DMS53 treated with DMSO at 0.1 percent for 48 hours (cell line): ENCODE measurements at regions not wholly inside any gene's neighbourhood (a gene's known extent, or its start where the extent isn't known, plus 50 kb on each side); places are given as distances from the start of the nearest gene placed in this dataset.
"Not testable (repeated sequence)": the region's sequence is repeated elsewhere in the genome, so short reads cannot be mapped to it uniquely, and the experiment has no call there.

ENCODE experiments used
- DNase-seq: peaks from one replicate; lab custom pipeline; 2025; ENCODE audit not compliant: unreplicated experiment; lab: John Stamatoyannopoulos, UW

DNA sequence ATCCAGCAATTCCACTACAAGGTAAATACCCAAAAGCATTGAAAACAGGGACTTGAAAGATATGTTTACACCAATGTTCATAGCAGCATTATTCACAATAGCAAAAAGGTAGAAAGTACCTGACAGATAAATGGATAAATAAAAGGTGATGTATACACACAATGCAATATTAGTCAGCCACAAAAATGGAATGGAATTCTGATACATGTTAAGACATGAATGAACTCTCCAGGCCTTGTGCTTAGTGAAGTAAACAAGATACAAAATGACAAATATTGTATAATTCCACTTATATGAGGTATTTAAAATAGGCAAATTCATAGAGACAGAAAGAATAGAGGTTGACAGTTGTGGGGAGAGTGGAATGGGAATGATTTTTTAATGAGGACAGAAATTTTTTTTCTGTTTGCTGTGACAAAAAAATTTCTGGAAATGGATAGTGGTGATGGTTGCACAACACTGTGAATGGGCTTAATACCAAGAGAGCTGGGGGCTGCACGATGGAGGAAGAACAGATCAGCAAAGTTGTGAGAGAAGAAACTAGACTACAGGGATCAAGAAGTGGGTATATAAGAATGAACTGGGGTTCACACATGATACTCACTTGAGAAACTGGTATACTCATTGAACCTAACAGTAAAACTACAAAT, 137.2 kb downstream of the MZT1 start:
- no peak for DNase-seq

DNA sequence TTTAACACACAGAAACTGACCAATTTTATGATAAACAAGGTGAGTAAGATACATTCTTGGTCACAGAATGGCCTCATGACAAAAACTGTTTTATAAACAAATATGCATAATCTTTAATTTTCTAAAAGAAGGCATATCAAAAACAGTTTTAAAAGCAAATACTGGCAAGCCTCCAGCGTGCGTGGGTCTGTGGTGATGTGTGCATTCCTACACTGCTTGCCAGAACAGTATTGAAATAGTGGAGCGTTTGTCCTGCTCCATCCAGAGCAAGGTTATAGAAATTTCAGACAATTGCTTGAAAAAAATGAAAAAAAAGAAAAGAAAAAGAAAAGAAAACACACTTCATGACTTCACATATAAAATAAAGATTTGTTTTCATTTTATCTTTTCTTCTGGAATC, 140.9 kb downstream of the MZT1 start:
- no peak for DNase-seq

GRCh38 chr13:72585254-72585653, 142.2 kb downstream of the MZT1 start:
- DNase-seq, result no peak

DNA sequence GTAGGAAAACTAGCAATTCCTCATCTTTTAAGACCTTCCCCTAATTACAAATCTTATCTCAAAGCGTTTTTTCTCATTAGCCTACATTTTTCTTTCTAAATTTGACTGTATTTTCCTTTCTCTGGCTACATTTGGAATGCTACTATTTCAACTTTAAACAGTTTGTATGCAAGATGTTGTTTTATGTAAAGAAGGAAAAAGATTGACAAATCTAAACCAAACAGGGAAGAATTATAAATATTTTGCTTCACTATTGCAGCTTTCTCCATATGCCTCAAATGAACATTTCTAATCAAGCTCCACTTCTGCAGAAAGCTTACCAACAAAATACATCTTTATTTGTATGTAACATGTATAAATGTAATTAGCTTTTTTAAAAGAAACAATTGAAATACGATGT, 156.2 kb downstream of the MZT1 start:
- no peak for DNase-seq

- DNase-seq, result no peak
These were observed 157.4 kb downstream of the MZT1 start for GRCh38 chr13:72570019-72570418.

GRCh38 chr13:72567566-72567965, 159.9 kb downstream of the MZT1 start:
- no peak for DNase-seq

GRCh38 chr13:72566526-72566925, 160.9 kb downstream of the MZT1 start:
- no peak for DNase-seq

DNA sequence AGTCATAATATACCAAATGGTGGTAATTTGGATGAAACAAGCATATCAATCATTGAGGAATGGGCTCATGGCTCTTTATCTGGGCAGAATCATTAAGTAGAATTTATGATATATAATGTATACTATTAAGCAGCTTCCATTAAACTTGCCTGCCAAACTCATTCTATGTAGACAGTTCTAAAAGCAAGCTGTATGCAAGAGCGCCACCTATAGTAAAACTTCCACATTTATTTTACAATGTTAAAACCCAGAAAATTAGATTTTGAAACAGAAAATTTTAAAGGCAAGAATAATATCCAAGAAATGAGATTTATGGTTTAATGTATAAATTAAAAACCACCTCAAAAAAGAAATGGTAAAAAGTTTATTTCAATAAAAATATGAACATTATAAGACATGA, 161.5 kb downstream of the MZT1 start:
- DNase-seq, result no peak

- no peak for DNase-seq
These were observed 164.7 kb downstream of the MZT1 start for GRCh38 chr13:72562686-72563085.

GRCh38 chr13:72561791-72562190, 165.6 kb downstream of the MZT1 start:
- DNase-seq, result no peak

- DNase-seq, result no peak
These were observed 167.7 kb downstream of the MZT1 start for GRCh38 chr13:72559716-72560115.

DNA sequence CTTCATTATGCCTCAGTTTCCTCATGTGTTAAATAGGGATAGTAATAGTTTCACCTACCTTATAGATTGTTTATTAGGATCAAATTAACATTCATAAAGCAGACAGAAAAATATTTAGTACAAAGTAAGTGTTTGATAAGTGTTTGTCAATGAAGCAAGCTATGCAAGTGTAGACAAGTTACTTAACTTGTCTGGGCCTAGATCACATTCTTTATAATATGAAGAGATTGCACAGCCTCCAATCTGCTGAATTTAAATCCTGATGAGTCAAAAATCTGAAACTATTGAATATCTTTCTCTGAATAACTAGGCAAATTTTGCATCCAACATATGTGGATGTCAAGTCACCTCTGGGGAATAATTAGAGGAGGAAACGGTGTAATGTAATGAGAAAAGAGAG, 170.5 kb downstream of the MZT1 start:
- no peak for DNase-seq

DNA sequence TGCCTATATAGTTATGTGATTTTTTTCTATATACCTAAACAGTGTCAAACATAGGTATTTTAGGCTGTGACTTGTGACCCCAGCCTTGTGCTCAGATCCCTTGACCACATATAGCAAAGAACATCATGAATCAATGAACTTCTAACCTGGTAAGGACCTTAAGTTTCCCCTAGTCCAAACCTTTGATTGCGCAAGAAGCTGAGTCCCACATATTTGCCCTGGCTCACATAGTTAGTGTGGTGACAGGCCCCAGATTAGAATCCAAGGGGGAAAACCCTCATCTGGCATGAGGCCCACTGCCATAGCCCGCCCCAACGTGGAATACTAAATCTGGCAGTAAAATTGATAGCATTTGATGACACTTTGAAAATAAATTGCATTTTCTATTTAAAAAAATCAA, 171.8 kb downstream of the MZT1 start:
- DNase-seq, result no peak

GRCh38 chr13:72552731-72553130, 174.7 kb downstream of the MZT1 start:
- no peak for DNase-seq

- not testable (repeated sequence) for DNase-seq
These were observed 181.5 kb downstream of the MZT1 start for GRCh38 chr13:72545895-72546294.

GRCh38 chr13:72545030-72545719, 182.3 kb downstream of the MZT1 start:
- DNase-seq, result peak; percentile 36

DNA sequence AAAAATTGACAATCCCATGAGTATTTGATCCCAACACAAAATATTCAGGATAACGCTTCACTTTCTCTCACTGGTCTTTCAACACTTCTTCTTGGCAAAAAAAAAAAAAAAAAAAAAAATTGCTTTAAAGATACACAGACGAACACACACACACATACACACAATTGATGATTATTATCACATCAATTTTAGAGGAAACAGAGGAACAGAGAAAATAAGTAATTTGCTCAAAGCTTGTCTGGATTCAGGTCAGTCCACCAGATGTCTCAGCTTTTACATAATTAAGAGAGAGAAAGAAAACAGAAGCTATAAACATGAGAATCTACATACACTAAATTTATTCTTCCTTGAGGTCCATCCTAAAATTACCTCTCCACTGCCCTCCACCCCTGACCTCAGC, 183.4 kb downstream of the MZT1 start:
- no peak for DNase-seq

- no peak for DNase-seq
These were observed 185.2 kb downstream of the MZT1 start for GRCh38 chr13:72542241-72542640.

DNA sequence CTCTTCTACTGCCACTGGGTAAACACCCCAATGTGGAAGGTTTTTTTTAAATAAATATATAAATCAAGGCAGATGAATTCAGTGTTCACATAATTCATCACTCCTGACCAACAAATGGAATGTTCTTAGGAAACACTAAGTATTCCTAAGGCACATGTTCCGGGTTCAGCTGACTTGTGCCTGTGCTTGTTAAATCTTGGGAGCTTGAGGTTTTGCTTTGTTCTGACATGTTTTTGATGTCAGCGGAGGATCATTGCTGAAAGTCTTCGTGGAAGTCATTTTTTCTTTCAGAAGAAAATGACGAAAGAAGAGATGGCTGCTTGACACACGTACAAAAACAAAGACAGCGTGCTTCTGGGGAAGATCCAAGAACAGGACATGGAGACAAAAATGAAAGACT, 185.8 kb downstream of the MZT1 start:
- DNase-seq, result no peak

DNA sequence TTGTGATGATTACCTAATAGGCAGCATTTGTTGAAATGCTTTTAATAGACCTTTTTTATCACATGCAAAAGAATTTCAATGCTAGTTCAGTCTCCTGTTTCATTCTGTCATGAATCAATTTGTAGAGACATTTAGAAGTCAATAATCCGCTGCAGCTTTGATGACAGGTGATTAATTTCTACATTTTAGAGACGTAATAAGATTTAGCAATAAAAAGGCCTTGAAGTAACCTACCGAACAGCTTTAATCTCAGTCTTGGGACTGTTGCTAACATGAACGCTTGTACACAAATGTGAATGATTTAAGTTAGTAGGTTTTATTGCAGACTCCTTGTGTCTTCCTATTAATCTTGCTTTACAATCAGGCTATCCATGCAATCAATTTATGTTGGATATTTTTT, 186.5 kb downstream of the MZT1 start:
- no peak for DNase-seq

DNA sequence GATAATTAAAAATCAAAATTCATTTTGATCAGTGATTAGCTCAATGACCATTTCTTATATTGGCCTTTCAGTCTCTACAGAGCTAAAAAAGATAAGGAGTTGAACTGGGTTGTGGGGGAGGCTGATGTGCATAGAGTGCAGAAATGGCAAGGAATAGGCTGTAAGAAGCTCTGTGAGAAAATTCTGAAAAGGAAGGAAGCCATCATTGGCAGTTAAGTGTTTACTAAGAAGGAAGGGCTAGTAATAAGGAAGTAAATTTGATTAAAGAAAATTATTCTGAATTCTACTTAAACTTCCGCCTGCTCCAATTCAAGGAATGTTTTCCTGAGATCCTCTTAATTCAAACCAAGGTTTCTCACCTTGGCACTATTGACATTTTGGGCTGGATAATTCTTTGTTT, 187.5 kb downstream of the MZT1 start:
- DNase-seq, result no peak

DNA sequence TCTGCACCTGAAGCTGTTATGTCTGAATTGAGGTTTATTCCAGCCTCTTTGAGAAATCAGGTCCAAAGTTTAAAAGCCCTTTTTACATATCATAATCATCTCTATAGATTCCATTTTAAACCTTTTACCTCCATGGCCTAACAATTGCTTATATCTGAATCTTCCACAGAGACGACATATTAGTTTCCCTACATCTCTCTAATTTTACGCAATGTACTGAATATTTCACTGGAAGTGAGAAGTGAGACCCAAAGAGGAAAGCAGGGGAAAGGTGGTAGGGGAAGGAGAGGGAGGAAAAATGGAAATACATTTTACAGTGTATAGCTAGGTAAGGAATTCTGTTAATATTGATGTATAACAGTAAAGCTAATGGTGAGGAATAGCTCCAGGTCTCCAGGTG, 189.6 kb downstream of the MZT1 start:
- no peak for DNase-seq

- no peak for DNase-seq
These were observed 190.0 kb downstream of the MZT1 start for GRCh38 chr13:72537395-72537780.
